ENCODE measurements at regions not wholly inside any gene's neighbourhood (a gene's known extent, or its start where the extent isn't known, plus 50 kb on each side); places are given as distances from the start of the nearest gene placed in this dataset.
"Not testable (repeated sequence)": the region's sequence is repeated elsewhere in the genome, so short reads cannot be mapped to it uniquely, and the experiment has no call there.

GRCh38 chr5:23951261-23951928 lies 444.0 kb downstream of the PRDM9 start:
- not testable (repeated sequence) for TF ChIP-seq CTCF (conservative IDR thresholded peaks at IDR 0.05); EZH2 (IDR thresholded peaks at IDR 0.05; ENCODE audit: low read depth)

All from PC-9 (cell line).